Nephron progenitor cell (in vitro differentiated cells): ENCODE measurements at regions not wholly inside any gene's neighbourhood (a gene's known extent, or its start where the extent isn't known, plus 50 kb on each side); places are given as distances from the start of the nearest gene placed in this dataset.

ENCODE experiments used
- DNase-seq: peaks from one replicate; pipeline ENCODE4 v3.0.0; 2021
- H3K27ac Mint-ChIP-seq: 2 replicates; pipeline ENCODE4 v1.8.0; 2021; ENCODE audit warnings: mild to moderate bottlenecking, moderate library complexity, mixed read lengths
- H3K27me3 Mint-ChIP-seq: 2 replicates; pipeline ENCODE4 v1.8.0; 2021; ENCODE audit warnings: mild to moderate bottlenecking, low read depth, mixed read lengths; ENCODE audit not compliant: poor library complexity
- H3K36me3 Mint-ChIP-seq: 2 replicates; pipeline ENCODE4 v1.8.0; 2021; ENCODE audit warnings: low read depth, mixed read lengths
- H3K4me1 Mint-ChIP-seq: 2 replicates; pipeline ENCODE4 v1.8.0; 2021; ENCODE audit warnings: mixed read lengths
- H3K4me3 Mint-ChIP-seq: 2 replicates; pipeline ENCODE4 v1.8.0; 2021; ENCODE audit warnings: mild to moderate bottlenecking, moderate library complexity, mixed read lengths
- H3K9me3 Mint-ChIP-seq: 2 replicates; pipeline ENCODE4 v1.8.0; 2021; ENCODE audit warnings: mild to moderate bottlenecking, moderate library complexity, mixed read lengths
- TF ChIP-seq, protein P1 (sequence below): fragments of 200-600 bp; sonication (generic); IDR thresholded peaks from 2 replicates; pipeline ENCODE4 v1.5.0; 2021; ENCODE audit warnings: antibody characterized with exemption

GRCh38 chr12:125399489-125399888 lies 334.3 kb downstream of the AACS start:
- peaks cover 6% of the 10 kb centered on the region for H3K27me3 Mint-ChIP-seq
- H3K4me1 Mint-ChIP-seq, result no peaks in the 10 kb centered on the region
- DNase-seq, result no peak
- no peak overlapping the region for H3K4me3 Mint-ChIP-seq
- no peak overlapping the region for H3K27ac Mint-ChIP-seq
- peaks cover 5% of the 10 kb centered on the region for H3K36me3 Mint-ChIP-seq
- peaks cover 59% of the 10 kb centered on the region for H3K9me3 Mint-ChIP-seq
- TF ChIP-seq, protein P1, sequence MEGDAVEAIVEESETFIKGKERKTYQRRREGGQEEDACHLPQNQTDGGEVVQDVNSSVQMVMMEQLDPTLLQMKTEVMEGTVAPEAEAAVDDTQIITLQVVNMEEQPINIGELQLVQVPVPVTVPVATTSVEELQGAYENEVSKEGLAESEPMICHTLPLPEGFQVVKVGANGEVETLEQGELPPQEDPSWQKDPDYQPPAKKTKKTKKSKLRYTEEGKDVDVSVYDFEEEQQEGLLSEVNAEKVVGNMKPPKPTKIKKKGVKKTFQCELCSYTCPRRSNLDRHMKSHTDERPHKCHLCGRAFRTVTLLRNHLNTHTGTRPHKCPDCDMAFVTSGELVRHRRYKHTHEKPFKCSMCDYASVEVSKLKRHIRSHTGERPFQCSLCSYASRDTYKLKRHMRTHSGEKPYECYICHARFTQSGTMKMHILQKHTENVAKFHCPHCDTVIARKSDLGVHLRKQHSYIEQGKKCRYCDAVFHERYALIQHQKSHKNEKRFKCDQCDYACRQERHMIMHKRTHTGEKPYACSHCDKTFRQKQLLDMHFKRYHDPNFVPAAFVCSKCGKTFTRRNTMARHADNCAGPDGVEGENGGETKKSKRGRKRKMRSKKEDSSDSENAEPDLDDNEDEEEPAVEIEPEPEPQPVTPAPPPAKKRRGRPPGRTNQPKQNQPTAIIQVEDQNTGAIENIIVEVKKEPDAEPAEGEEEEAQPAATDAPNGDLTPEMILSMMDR, result no peak

GRCh38 chr12:125402874-125403789 lies 337.9 kb downstream of the AACS start:
- Mint-ChIP-seq H3K27me3 (peaks cover 19% of the 10 kb centered on the region), H3K4me1 (no peaks in the 10 kb centered on the region), H3K36me3 (peaks cover 5% of the 10 kb centered on the region), H3K27ac (no peak overlapping the region), H3K4me3 (no peak overlapping the region), H3K9me3 (peaks cover 64% of the 10 kb centered on the region)
- TF ChIP-seq, protein P1, result peak; percentile 48
- DNase-seq, result no peak

- Mint-ChIP-seq H3K36me3 (peaks cover 5% of the 10 kb centered on the region), H3K9me3 (peaks cover 59% of the 10 kb centered on the region), H3K4me3 (no peak overlapping the region)
Observed at GRCh38 chr12:125403843-125404242, 338.6 kb downstream of the AACS start.

GRCh38 chr12:125406131-125406530 lies 340.9 kb downstream of the AACS start:
- TF ChIP-seq, protein P1, result no peak
- no peak overlapping the region for H3K4me3 Mint-ChIP-seq
- DNase-seq, result no peak
- H3K9me3 Mint-ChIP-seq, result peaks cover 40% of the 10 kb centered on the region
- no peak overlapping the region for H3K27ac Mint-ChIP-seq
- no peaks in the 10 kb centered on the region for H3K4me1 Mint-ChIP-seq
- H3K27me3 Mint-ChIP-seq, result peaks cover 16% of the 10 kb centered on the region
- peaks cover 5% of the 10 kb centered on the region for H3K36me3 Mint-ChIP-seq

More at GRCh38 chr12:125403843-125404242, 338.6 kb downstream of the AACS start:
- Mint-ChIP-seq H3K27me3 (peaks cover 19% of the 10 kb centered on the region), H3K27ac (no peak overlapping the region), H3K4me1 (no peaks in the 10 kb centered on the region)
- no peak for DNase-seq
- TF ChIP-seq, protein P1, result no peak

GRCh38 chr12:125408718-125409117 lies 343.5 kb downstream of the AACS start:
- H3K27ac Mint-ChIP-seq, result no peak overlapping the region
- H3K4me3 Mint-ChIP-seq, result no peak overlapping the region
- H3K9me3 Mint-ChIP-seq, result peaks cover 21% of the 10 kb centered on the region

More at GRCh38 chr12:125408718-125409117, 343.5 kb downstream of the AACS start:
- no peak for DNase-seq
- H3K27me3 Mint-ChIP-seq, result peaks cover 16% of the 10 kb centered on the region
- no peaks in the 10 kb centered on the region for H3K4me1 Mint-ChIP-seq
- TF ChIP-seq, protein P1, result no peak
- H3K36me3 Mint-ChIP-seq, result no peaks in the 10 kb centered on the region
